ENCODE measurements at regions not wholly inside any gene's neighbourhood (a gene's known extent, or its start where the extent isn't known, plus 50 kb on each side); places are given as distances from the start of the nearest gene placed in this dataset.

- TF ChIP-seq POLR2A (IDR thresholded peaks at IDR 0.05; ENCODE audit: extremely low read depth, insufficient read length) (no peak), MYC (IDR thresholded peaks at IDR 0.05; ENCODE audit: low read depth, low read length) (no peak), MAX (IDR thresholded peaks at IDR 0.05; ENCODE audit: low read depth, low read length) (no peak), CTCF (IDR thresholded peaks at IDR 0.05; ENCODE audit: low read depth, low read length) (no peak)
- no peak for DNase-seq (ENCODE audit: low read depth)
- H3K4me3 ChIP-seq (ENCODE audit: low read depth, low read length): no peak overlapping the region
Measured at GRCh38 chr4:90007494-90008167, 113.0 kb downstream of the MMRN1 start.

GRCh38 chr4:90012918-90013317 is 114.3 kb upstream of the CCSER1 start:
- TF ChIP-seq MYC (IDR thresholded peaks at IDR 0.05; ENCODE audit: low read depth, low read length): no peak
- no peak for TF ChIP-seq MAX (IDR thresholded peaks at IDR 0.05; ENCODE audit: low read depth, low read length)
- no peak for TF ChIP-seq POLR2A (IDR thresholded peaks at IDR 0.05; ENCODE audit: extremely low read depth, insufficient read length)
- TF ChIP-seq CTCF (IDR thresholded peaks at IDR 0.05; ENCODE audit: low read depth, low read length): no peak
- H3K4me3 ChIP-seq (ENCODE audit: low read depth, low read length): no peak overlapping the region
- DNase-seq (ENCODE audit: low read depth): no peak

GRCh38 chr4:90024519-90024918 is 102.7 kb upstream of the CCSER1 start:
- H3K4me3 ChIP-seq (ENCODE audit: low read depth, low read length): no peak overlapping the region

GRCh38 chr4:90025248-90025647 is 101.9 kb upstream of the CCSER1 start:
- no peak for TF ChIP-seq POLR2A (IDR thresholded peaks at IDR 0.05; ENCODE audit: extremely low read depth, insufficient read length)
- no peak for TF ChIP-seq MYC (IDR thresholded peaks at IDR 0.05; ENCODE audit: low read depth, low read length)
- no peak for DNase-seq (ENCODE audit: low read depth)
- H3K4me3 ChIP-seq (ENCODE audit: low read depth, low read length): no peak overlapping the region

More at GRCh38 chr4:90024519-90024918, 102.7 kb upstream of the CCSER1 start:
- TF ChIP-seq MYC (IDR thresholded peaks at IDR 0.05; ENCODE audit: low read depth, low read length): no peak
- TF ChIP-seq CTCF (IDR thresholded peaks at IDR 0.05; ENCODE audit: low read depth, low read length): no peak
- TF ChIP-seq MAX (IDR thresholded peaks at IDR 0.05; ENCODE audit: low read depth, low read length): no peak
- no peak for TF ChIP-seq POLR2A (IDR thresholded peaks at IDR 0.05; ENCODE audit: extremely low read depth, insufficient read length)
- no peak for DNase-seq (ENCODE audit: low read depth)

- TF ChIP-seq POLR2A (IDR thresholded peaks at IDR 0.05; ENCODE audit: extremely low read depth, insufficient read length): no peak
- no peak for TF ChIP-seq MYC (IDR thresholded peaks at IDR 0.05; ENCODE audit: low read depth, low read length)
- no peak for TF ChIP-seq MAX (IDR thresholded peaks at IDR 0.05; ENCODE audit: low read depth, low read length)
- TF ChIP-seq CTCF (IDR thresholded peaks at IDR 0.05; ENCODE audit: low read depth, low read length): no peak
- no peak overlapping the region for H3K4me3 ChIP-seq (ENCODE audit: low read depth, low read length)
- DNase-seq (ENCODE audit: low read depth): no peak
Measured at GRCh38 chr4:90027565-90027964, 99.6 kb upstream of the CCSER1 start.

GRCh38 chr4:90028460-90028859 is 98.7 kb upstream of the CCSER1 start:
- H3K4me3 ChIP-seq (ENCODE audit: low read depth, low read length): no peak overlapping the region
- TF ChIP-seq MYC (IDR thresholded peaks at IDR 0.05; ENCODE audit: low read depth, low read length): no peak
- no peak for TF ChIP-seq MAX (IDR thresholded peaks at IDR 0.05; ENCODE audit: low read depth, low read length)
- no peak for TF ChIP-seq CTCF (IDR thresholded peaks at IDR 0.05; ENCODE audit: low read depth, low read length)
- TF ChIP-seq POLR2A (IDR thresholded peaks at IDR 0.05; ENCODE audit: extremely low read depth, insufficient read length): no peak
- no peak for DNase-seq (ENCODE audit: low read depth)

Data from NB4 (cell line).